Body of pancreas (tissue), 4 donors: ENCODE measurements at regions not wholly inside any gene's neighbourhood (a gene's known extent, or its start where the extent isn't known, plus 50 kb on each side); places are given as distances from the start of the nearest gene placed in this dataset.

Source experiments
- POLR2A ChIP-seq, 3 donors: fragments of 450-650 bp; IDR thresholded peaks; one replicate each; pipeline ENCODE4 v1.6.1; 2016; ENCODE audit warnings: antibody characterized with exemption in 3 of 3, mild to moderate bottlenecking in 2 of 3
- TF ChIP-seq, protein P1 (sequence below), 7 experiments: fragments of 450-650 bp in 4 of 7; fragments of 200-600 bp in 3 of 7; sonication (generic) in 3 of 7; IDR thresholded peaks; one replicate each; pipeline ENCODE4 v1.5.1; 2016 to 2019; ENCODE audit warnings: antibody characterized with exemption in 7 of 7

DNA sequence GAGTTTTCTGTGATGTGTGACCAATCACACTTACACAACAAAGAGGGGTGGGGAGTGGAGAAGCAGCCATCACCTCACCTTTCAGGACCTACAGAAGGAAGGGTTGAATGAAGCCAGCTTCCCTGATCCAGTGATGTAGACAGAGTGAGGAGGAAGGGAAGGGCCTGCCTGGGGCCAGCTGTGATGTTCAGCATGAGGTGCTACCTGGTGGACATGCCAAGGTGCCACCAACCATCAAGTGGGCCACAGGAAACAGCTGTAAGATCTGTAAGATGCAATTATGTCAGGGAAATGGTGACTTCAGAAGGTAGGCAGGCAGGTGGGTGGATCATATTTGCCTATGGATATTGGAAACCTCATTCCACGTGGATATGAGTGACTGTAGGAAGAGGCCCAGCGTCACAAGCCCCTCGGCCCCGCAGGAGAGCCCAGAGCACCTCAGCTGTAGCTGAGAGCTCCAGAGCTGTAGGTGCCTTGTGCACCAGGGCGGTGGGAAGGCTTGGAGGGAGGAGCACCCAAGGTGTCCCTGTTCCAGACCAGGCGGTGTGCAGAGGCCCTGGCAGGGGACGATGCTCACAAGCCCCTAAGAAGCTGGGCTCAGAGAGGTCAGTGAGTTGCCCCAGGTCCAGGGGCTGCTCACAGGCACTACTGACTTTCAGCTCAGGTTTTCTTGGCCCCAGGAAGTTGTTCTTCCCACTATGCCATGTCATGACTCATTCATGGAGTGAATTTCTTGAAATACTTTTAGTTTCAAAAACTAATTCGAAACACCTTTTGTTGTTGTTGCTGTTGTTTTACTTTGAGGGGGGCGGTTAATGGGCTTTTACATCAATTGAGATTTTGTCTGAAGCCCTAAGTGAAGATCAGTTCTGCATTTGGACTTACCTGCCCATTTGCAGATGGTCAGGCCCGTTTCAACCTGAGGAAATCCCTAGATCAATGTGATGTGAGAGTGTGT, 94.2 kb upstream of the ALDH1A3 start:
- TF ChIP-seq, protein P1, sequence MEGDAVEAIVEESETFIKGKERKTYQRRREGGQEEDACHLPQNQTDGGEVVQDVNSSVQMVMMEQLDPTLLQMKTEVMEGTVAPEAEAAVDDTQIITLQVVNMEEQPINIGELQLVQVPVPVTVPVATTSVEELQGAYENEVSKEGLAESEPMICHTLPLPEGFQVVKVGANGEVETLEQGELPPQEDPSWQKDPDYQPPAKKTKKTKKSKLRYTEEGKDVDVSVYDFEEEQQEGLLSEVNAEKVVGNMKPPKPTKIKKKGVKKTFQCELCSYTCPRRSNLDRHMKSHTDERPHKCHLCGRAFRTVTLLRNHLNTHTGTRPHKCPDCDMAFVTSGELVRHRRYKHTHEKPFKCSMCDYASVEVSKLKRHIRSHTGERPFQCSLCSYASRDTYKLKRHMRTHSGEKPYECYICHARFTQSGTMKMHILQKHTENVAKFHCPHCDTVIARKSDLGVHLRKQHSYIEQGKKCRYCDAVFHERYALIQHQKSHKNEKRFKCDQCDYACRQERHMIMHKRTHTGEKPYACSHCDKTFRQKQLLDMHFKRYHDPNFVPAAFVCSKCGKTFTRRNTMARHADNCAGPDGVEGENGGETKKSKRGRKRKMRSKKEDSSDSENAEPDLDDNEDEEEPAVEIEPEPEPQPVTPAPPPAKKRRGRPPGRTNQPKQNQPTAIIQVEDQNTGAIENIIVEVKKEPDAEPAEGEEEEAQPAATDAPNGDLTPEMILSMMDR (IDR thresholded peaks at IDR 0.05): no peak
- TF ChIP-seq POLR2A (IDR thresholded peaks at IDR 0.05): no peak
